GM12878 (cell line): ENCODE measurements at regions not wholly inside any gene's neighbourhood (a gene's known extent, or its start where the extent isn't known, plus 50 kb on each side); places are given as distances from the start of the nearest gene placed in this dataset.

ENCODE experiments used
- ATAC-seq: fragments of 200-7000 bp; cut with Tn5 transposase; 3 replicates; pipeline ENCODE4 v1.9.1; 2020; ENCODE audit warnings: mild to moderate bottlenecking, moderate library complexity
- BruUV-seq: library from RNA; stranded (reverse); fragments of 400-500 nt; replicated peaks from 2 replicates; lab custom pipeline; 2021; lab: Mats Ljungman, UMichigan
- CTCF ChIA-PET: fragments of 300-600 bp; sonication (Branson Sonifier 250); formaldehyde crosslinking; extraction: SDS; loops from one replicate; lab custom pipeline; 2021; ENCODE audit warnings: inconsistent platforms; lab: Yijun Ruan, JAX
- POLR2A ChIA-PET: fragments of 350-600 bp; formaldehyde crosslinking; extraction: SDS; loops from one replicate; lab custom pipeline; 2021; ENCODE audit warnings: inconsistent platforms; lab: Charles Lee
- RAD21 ChIA-PET: fragments of 300-600 bp; sonication (Branson Sonifier 250); formaldehyde crosslinking; loops from one replicate; lab custom pipeline; 2023; ENCODE audit warnings: antibody characterized with exemption; ENCODE audit not compliant: unreplicated experiment; lab: Charles Lee
- SMC1A ChIA-PET: fragments of 300-600 bp; sonication (Branson Sonifier 250); formaldehyde crosslinking; loops from one replicate; lab custom pipeline; 2023; ENCODE audit not compliant: unreplicated experiment, uncharacterized antibody; lab: Charles Lee
- DNase-seq: peaks from one replicate; pipeline ENCODE4 v3.0.0-alpha.2; 2011; ENCODE audit warnings: low read depth, low spot score
- FAIRE-seq: peaks from 3 replicates; lab custom pipeline; 2011; peaks lifted over from hg19 to GRCh38; lab: Jason Lieb, UNC
- H2AFZ ChIP-seq: 2 replicates; pipeline ENCODE4 v1.6.0; 2011; ENCODE audit warnings: low read depth, low read length, control low read depth; ENCODE audit not compliant: control insufficient read depth
- H3K27ac ChIP-seq: 2 replicates; pipeline ENCODE4 v1.5.1; 2011; ENCODE audit warnings: control low read depth; ENCODE audit not compliant: control insufficient read depth, insufficient read depth
- H3K27me3 ChIP-seq, 2 experiments: replicated peaks in 1 of 2; 2 replicates each; pipeline versions ENCODE4 v1.6.0 to v1.6.1; 2011; ENCODE audit warnings: low read length in 1 of 2; ENCODE audit not compliant: control insufficient read depth in 2 of 2, insufficient read depth in 2 of 2
- H3K36me3 ChIP-seq, 2 experiments: 2 replicates each; pipeline ENCODE4 v1.5.1; 2011; ENCODE audit warnings: low read length in 1 of 2; ENCODE audit not compliant: control insufficient read depth in 2 of 2, insufficient read depth in 2 of 2
- H3K4me1 ChIP-seq: 2 replicates; pipeline ENCODE4 v1.6.1; 2011; ENCODE audit warnings: mild to moderate bottlenecking, low read length, moderate library complexity, mixed read lengths; ENCODE audit not compliant: control insufficient read depth, insufficient read depth
- H3K4me2 ChIP-seq: 2 replicates; pipeline ENCODE4 v1.6.0; 2011; ENCODE audit warnings: control low read depth; ENCODE audit not compliant: control insufficient read depth, insufficient read depth
- H3K4me3 ChIP-seq: fragments of 200-600 bp; sonication (generic); 2 replicates; pipeline ENCODE4 v1.5.1; 2016
- H3K79me2 ChIP-seq: 2 replicates; pipeline ENCODE4 v1.6.0; 2011; ENCODE audit warnings: low read length; ENCODE audit not compliant: control insufficient read depth, insufficient read depth
- H3K9ac ChIP-seq: 2 replicates; pipeline ENCODE4 v1.8.0; 2011; ENCODE audit warnings: low read length, control low read depth, mixed read lengths; ENCODE audit not compliant: control insufficient read depth, insufficient read depth
- H3K9me3 ChIP-seq: replicated peaks from 3 replicates; pipeline ENCODE4 v1.5.1; 2011; ENCODE audit warnings: mild to moderate bottlenecking, low read length; ENCODE audit not compliant: control insufficient read depth, insufficient read depth
- H4K20me1 ChIP-seq: 2 replicates; pipeline ENCODE4 v1.6.0; 2011; ENCODE audit not compliant: control insufficient read depth, insufficient read depth
- ATF2 ChIP-seq: IDR thresholded peaks from 2 replicates; pipeline ENCODE4 v1.6.1; 2012; ENCODE audit warnings: low read length, inconsistent platforms
- ATF3 ChIP-seq: IDR thresholded peaks from 2 replicates; pipeline ENCODE4 v1.6.1; 2011; ENCODE audit warnings: low read depth, mild to moderate bottlenecking, low read length, moderate library complexity, borderline replicate concordance; ENCODE audit errors: extremely low read depth
- CEBPZ ChIP-seq: fragments of 150-350 bp; IDR thresholded peaks from 2 replicates; pipeline ENCODE4 v1.6.1; 2016; ENCODE audit warnings: low read depth, low read length
- ESRRA ChIP-seq: IDR thresholded peaks from 2 replicates; pipeline ENCODE4 v1.6.1; 2012; ENCODE audit warnings: mild to moderate bottlenecking, low read length, improper control_type of control experiment
- FOS ChIP-seq: IDR thresholded peaks from 3 replicates; pipeline ENCODE4 v1.6.1; 2011; ENCODE audit warnings: borderline replicate concordance; ENCODE audit not compliant: insufficient read length; ENCODE audit errors: extremely low read depth
- JUNB ChIP-seq: IDR thresholded peaks from 2 replicates; pipeline ENCODE4 v1.6.1; 2016; ENCODE audit warnings: antibody characterized with exemption, mild to moderate bottlenecking
- JUND ChIP-seq: IDR thresholded peaks from 2 replicates; pipeline ENCODE4 v1.6.1; 2012; ENCODE audit warnings: low read depth, mild to moderate bottlenecking, low read length, improper control_type of control experiment, moderate library complexity
- KDM1A ChIP-seq: fragments of 200-600 bp; sonication (generic); IDR thresholded peaks from 2 replicates; pipeline ENCODE4 v1.6.1; 2016; ENCODE audit warnings: borderline replicate concordance
- SIN3A ChIP-seq: IDR thresholded peaks from 2 replicates; pipeline ENCODE4 v1.6.1; 2012; ENCODE audit warnings: low read depth, low read length, improper control_type of control experiment
- SMARCA5 ChIP-seq: fragments of 450-650 bp; IDR thresholded peaks from 2 replicates; pipeline ENCODE4 v1.6.1; 2017; ENCODE audit warnings: mild to moderate bottlenecking
- SMC3 ChIP-seq: IDR thresholded peaks from 2 replicates; pipeline ENCODE4 v1.6.1; 2011; ENCODE audit warnings: low read length, improper control_type of control experiment, borderline replicate concordance
- SUPT20H ChIP-seq: IDR thresholded peaks from 2 replicates; pipeline ENCODE4 v1.6.1; 2011; ENCODE audit warnings: low read depth, mild to moderate bottlenecking, low read length, moderate library complexity, borderline replicate concordance; ENCODE audit not compliant: control insufficient read depth
- USF1 ChIP-seq: IDR thresholded peaks from 2 replicates; pipeline ENCODE4 v1.6.1; 2011; ENCODE audit warnings: borderline replicate concordance, low read depth, mild to moderate bottlenecking, moderate library complexity, mixed read lengths, low read length; ENCODE audit not compliant: insufficient read depth; ENCODE audit errors: extremely low read length
- ZBED1 ChIP-seq: IDR thresholded peaks from 2 replicates; pipeline ENCODE4 v1.6.1; 2016; ENCODE audit warnings: borderline replicate concordance
- ZNF384 ChIP-seq: IDR thresholded peaks from 2 replicates; pipeline ENCODE4 v1.6.1; 2012; ENCODE audit warnings: low read depth, mild to moderate bottlenecking, low read length, improper control_type of control experiment, borderline replicate concordance
- WGBS: methylation state at CpG from one replicate; pipeline ENCODE4 v1.1.6; 2016; ENCODE audit warnings: low lambda C conversion rate; ENCODE audit not compliant: insufficient replicate concordance, insufficient coverage; ENCODE audit errors: missing lambda C conversion rate; 5-methylcytosine and 5-hydroxymethylcytosine counted together
- in situ Hi-C: fragments of 300-500 bp; cut with MboI; formaldehyde crosslinking; loops from 9 replicates; pipeline ENCODE4 v1.14.3; 2018; ENCODE audit warnings: mixed read lengths
- intact Hi-C: fragments of 100-400 bp; cut with micrococcal nuclease; formaldehyde crosslinking; loops from one replicate; pipeline ENCODE4 v1.14.2; 2022; ENCODE audit not compliant: unreplicated experiment

- TF ChIP-seq ATF2 (no peak), KDM1A (no peak), SIN3A (no peak), SMARCA5 (no peak)
- TF ChIP-seq, all 136 proteins: peak for 0
Measured at GRCh38 chr6:85092226-85092625, 327.8 kb upstream of the TBX18 start (continued).

- Histone ChIP-seq H3K27me3 (no peaks in the 10 kb centered on the region), H3K9me3 (no peaks in the 10 kb centered on the region), H3K4me2 (no peak overlapping the region), H3K27ac (no peak overlapping the region), H3K36me3 (no peaks in the 10 kb centered on the region), H4K20me1 (no peaks in the 10 kb centered on the region), H3K4me1 (no peaks in the 10 kb centered on the region), H3K79me2 (no peaks in the 10 kb centered on the region), H3K4me3 (no peak overlapping the region), H3K9ac (no peak overlapping the region), H2AFZ (no peak overlapping the region)
- POLR2A ChIA-PET: no interaction called here
- 15% methylated on average over 2 of the region's 2 CpGs for WGBS
- SMC1A ChIA-PET: no interaction called here
- RAD21 ChIA-PET: no interaction called here
- intact Hi-C loops (no loop called here), in situ Hi-C loops (no loop called here)
- FAIRE-seq (no peak), ATAC-seq (no peak), DNase-seq (no peak)
- BruUV-seq: no TSS peak
- CTCF ChIA-PET: no interaction called here
- no peak for TF ChIP-seq ESRRA
- no peak for TF ChIP-seq FOS
- TF ChIP-seq ATF3: no peak
- no peak for TF ChIP-seq JUNB
- TF ChIP-seq USF1: no peak
- no peak for TF ChIP-seq SUPT20H
- no peak for TF ChIP-seq ZNF384
- TF ChIP-seq ZBED1: no peak
- no peak for TF ChIP-seq SIN3A
- TF ChIP-seq SMC3: no peak
- no peak for TF ChIP-seq JUND
- TF ChIP-seq CEBPZ: no peak
Measured at GRCh38 chr6:85089255-85089654, 324.9 kb upstream of the TBX18 start.
